WTC11 (cell line): ENCODE measurements at regions not wholly inside any gene's neighbourhood (a gene's known extent, or its start where the extent isn't known, plus 50 kb on each side); places are given as distances from the start of the nearest gene placed in this dataset.

ENCODE experiments used
- ATAC-seq: fragments of 200-7000 bp; cut with Tn5 transposase; 2 replicates; pipeline ENCODE4 v1.10.0; 2021; ENCODE audit warnings: mild to moderate bottlenecking, moderate library complexity
- CTCF ChIA-PET: fragments of 300-600 bp; sonication (Branson Sonifier 250); formaldehyde crosslinking; loops from one replicate; lab custom pipeline; 2021; ENCODE audit warnings: antibody characterized with exemption; lab: Charles Lee
- POLR2A ChIA-PET: fragments of 350-600 bp; sonication (Branson Sonifier 250); formaldehyde crosslinking; loops from one replicate; lab custom pipeline; 2021; ENCODE audit warnings: antibody characterized with exemption; lab: Charles Lee
- DNase-seq: peaks from one replicate; pipeline ENCODE4 v3.0.0; 2021; ENCODE audit warnings: low spot score
- H3K27ac Mint-ChIP-seq: 2 replicates; pipeline ENCODE4 v1.8.0; 2021; ENCODE audit warnings: mixed read lengths
- H3K27me3 Mint-ChIP-seq: 2 replicates; pipeline ENCODE4 v1.8.0; 2021; ENCODE audit warnings: low read depth, mild to moderate bottlenecking, moderate library complexity, mixed read lengths
- H3K36me3 Mint-ChIP-seq: 2 replicates; pipeline ENCODE4 v1.8.0; 2021; ENCODE audit warnings: mixed read lengths
- H3K4me1 Mint-ChIP-seq: 2 replicates; pipeline ENCODE4 v1.8.0; 2022; ENCODE audit warnings: mixed read lengths
- H3K4me3 Mint-ChIP-seq: 2 replicates; pipeline ENCODE4 v1.8.0; 2021; ENCODE audit warnings: mild to moderate bottlenecking, moderate library complexity, mixed read lengths
- H3K9me3 Mint-ChIP-seq: 2 replicates; pipeline ENCODE4 v1.8.0; 2021; ENCODE audit warnings: mixed read lengths
- CREB1 ChIP-seq: sonication (generic); formaldehyde crosslinking; IDR thresholded peaks from 2 replicates; pipeline ENCODE4 v1.8.0; 2023; ENCODE audit warnings: mild to moderate bottlenecking, missing genetic modification reagents
- ELF4 ChIP-seq: sonication (generic); formaldehyde crosslinking; IDR thresholded peaks from 2 replicates; pipeline ENCODE4 v1.8.1; 2022; ENCODE audit warnings: low read depth, mild to moderate bottlenecking, moderate library complexity, missing genetic modification reagents
- HMGA2 ChIP-seq: fragments of 250-450 bp; sonication (Bioruptor Pico); IDR thresholded peaks from 2 replicates; pipeline ENCODE4 v1.4.0; 2021; ENCODE audit warnings: mild to moderate bottlenecking, moderate library complexity
- JAZF1 ChIP-seq: fragments of 250-450 bp; sonication (Bioruptor Pico); IDR thresholded peaks from 2 replicates; pipeline ENCODE4 v1.9.0; 2021; ENCODE audit warnings: moderate library complexity, mild to moderate bottlenecking, inconsistent platforms
- MYBL2 ChIP-seq: sonication (generic); formaldehyde crosslinking; IDR thresholded peaks from 2 replicates; pipeline ENCODE4 v1.8.1; 2023; ENCODE audit warnings: mild to moderate bottlenecking, moderate library complexity, missing genetic modification reagents
- OVOL2 ChIP-seq: fragments of 250-450 bp; sonication (Bioruptor Pico); IDR thresholded peaks from 2 replicates; pipeline ENCODE4 v1.9.0; 2021; ENCODE audit warnings: mild to moderate bottlenecking, borderline replicate concordance
- SMAD3 ChIP-seq: sonication (generic); formaldehyde crosslinking; IDR thresholded peaks from 2 replicates; pipeline ENCODE4 v1.8.0; 2022; ENCODE audit warnings: missing genetic modification reagents, mild to moderate bottlenecking, borderline replicate concordance
- SP1 ChIP-seq: sonication (generic); formaldehyde crosslinking; conservative IDR thresholded peaks from 2 replicates; pipeline ENCODE4 v1.8.1; 2022; ENCODE audit warnings: missing genetic modification reagents
- TEAD1 ChIP-seq: sonication (generic); formaldehyde crosslinking; IDR thresholded peaks from 2 replicates; pipeline ENCODE4 v1.8.0; 2022; ENCODE audit warnings: mild to moderate bottlenecking, missing genetic modification reagents
- ZNF219 ChIP-seq: sonication (generic); formaldehyde crosslinking; IDR thresholded peaks from 2 replicates; pipeline ENCODE4 v1.8.0; 2023; ENCODE audit warnings: missing genetic modification reagents, mild to moderate bottlenecking, borderline replicate concordance
- TF ChIP-seq, protein P1 (sequence below): sonication (generic); formaldehyde crosslinking; IDR thresholded peaks from 2 replicates; pipeline ENCODE4 v1.8.1; 2023; ENCODE audit warnings: mild to moderate bottlenecking, missing genetic modification reagents, borderline replicate concordance
- TF ChIP-seq, protein P2 (sequence below): sonication (generic); formaldehyde crosslinking; IDR thresholded peaks from 2 replicates; pipeline ENCODE4 v1.8.1; 2023; ENCODE audit warnings: mild to moderate bottlenecking, missing genetic modification reagents, moderate library complexity
- TF ChIP-seq, protein P3 (sequence below): sonication (generic); formaldehyde crosslinking; conservative IDR thresholded peaks from 2 replicates; pipeline ENCODE4 v1.8.1; 2022; ENCODE audit warnings: mild to moderate bottlenecking, missing genetic modification reagents
- TF ChIP-seq, protein P4 (sequence below): sonication (generic); formaldehyde crosslinking; IDR thresholded peaks from 2 replicates; pipeline ENCODE4 v1.8.0; 2022; ENCODE audit warnings: mild to moderate bottlenecking, missing genetic modification reagents
- TF ChIP-seq, protein P5 (sequence below): fragments of 250-450 bp; sonication (Bioruptor Pico); conservative IDR thresholded peaks from 2 replicates; pipeline ENCODE4 v1.9.0; 2021; ENCODE audit warnings: mild to moderate bottlenecking
- TF ChIP-seq, protein P6 (sequence below): sonication (generic); formaldehyde crosslinking; IDR thresholded peaks from 2 replicates; pipeline ENCODE4 v1.8.1; 2023; ENCODE audit warnings: mild to moderate bottlenecking, moderate library complexity, missing genetic modification reagents
- TF ChIP-seq, protein P7 (sequence below): fragments of 250-450 bp; sonication (Bioruptor Pico); IDR thresholded peaks from 2 replicates; pipeline ENCODE4 v1.9.0; 2021; ENCODE audit warnings: moderate library complexity, mild to moderate bottlenecking, inconsistent platforms, borderline replicate concordance
- TF ChIP-seq, protein P8 (sequence below): sonication (generic); formaldehyde crosslinking; IDR thresholded peaks from 2 replicates; pipeline ENCODE4 v1.8.1; 2022; ENCODE audit warnings: mild to moderate bottlenecking, missing genetic modification reagents, moderate library complexity, borderline replicate concordance
- TF ChIP-seq, protein P9 (sequence below): sonication (generic); formaldehyde crosslinking; IDR thresholded peaks from 2 replicates; pipeline ENCODE4 v1.8.0; 2022; ENCODE audit warnings: mild to moderate bottlenecking, missing genetic modification reagents
- TF ChIP-seq, protein P10 (sequence below): fragments of 250-450 bp; sonication (Bioruptor Pico); IDR thresholded peaks from 2 replicates; pipeline ENCODE4 v1.8.0; 2021; ENCODE audit warnings: mild to moderate bottlenecking

DNA sequence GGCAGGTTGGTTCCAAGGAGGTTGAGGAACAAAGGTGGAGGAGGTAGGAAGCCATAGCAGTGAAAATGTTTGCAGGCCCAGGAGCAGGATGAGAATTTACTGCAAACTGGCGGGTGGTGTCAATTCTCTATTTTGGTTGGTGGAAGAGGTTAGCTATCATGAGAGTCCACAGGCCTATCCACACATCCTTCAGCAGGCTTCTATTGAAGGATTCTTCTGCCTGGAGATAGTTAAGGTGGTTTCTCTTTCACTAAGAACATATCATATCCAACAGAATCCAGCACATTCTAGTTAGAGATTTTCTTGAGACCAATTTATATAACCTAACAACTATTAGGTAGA, 68.9 kb upstream of the DYRK2 start:
- Mint-ChIP-seq H3K4me1 (no peaks in the 10 kb centered on the region), H3K27me3 (no peaks in the 10 kb centered on the region), H3K27ac (no peak overlapping the region), H3K4me3 (no peak overlapping the region), H3K36me3 (no peaks in the 10 kb centered on the region), H3K9me3 (peaks cover 8% of the 10 kb centered on the region; the same call in 1 of the 2 replicates)
- TF ChIP-seq, protein P1, sequence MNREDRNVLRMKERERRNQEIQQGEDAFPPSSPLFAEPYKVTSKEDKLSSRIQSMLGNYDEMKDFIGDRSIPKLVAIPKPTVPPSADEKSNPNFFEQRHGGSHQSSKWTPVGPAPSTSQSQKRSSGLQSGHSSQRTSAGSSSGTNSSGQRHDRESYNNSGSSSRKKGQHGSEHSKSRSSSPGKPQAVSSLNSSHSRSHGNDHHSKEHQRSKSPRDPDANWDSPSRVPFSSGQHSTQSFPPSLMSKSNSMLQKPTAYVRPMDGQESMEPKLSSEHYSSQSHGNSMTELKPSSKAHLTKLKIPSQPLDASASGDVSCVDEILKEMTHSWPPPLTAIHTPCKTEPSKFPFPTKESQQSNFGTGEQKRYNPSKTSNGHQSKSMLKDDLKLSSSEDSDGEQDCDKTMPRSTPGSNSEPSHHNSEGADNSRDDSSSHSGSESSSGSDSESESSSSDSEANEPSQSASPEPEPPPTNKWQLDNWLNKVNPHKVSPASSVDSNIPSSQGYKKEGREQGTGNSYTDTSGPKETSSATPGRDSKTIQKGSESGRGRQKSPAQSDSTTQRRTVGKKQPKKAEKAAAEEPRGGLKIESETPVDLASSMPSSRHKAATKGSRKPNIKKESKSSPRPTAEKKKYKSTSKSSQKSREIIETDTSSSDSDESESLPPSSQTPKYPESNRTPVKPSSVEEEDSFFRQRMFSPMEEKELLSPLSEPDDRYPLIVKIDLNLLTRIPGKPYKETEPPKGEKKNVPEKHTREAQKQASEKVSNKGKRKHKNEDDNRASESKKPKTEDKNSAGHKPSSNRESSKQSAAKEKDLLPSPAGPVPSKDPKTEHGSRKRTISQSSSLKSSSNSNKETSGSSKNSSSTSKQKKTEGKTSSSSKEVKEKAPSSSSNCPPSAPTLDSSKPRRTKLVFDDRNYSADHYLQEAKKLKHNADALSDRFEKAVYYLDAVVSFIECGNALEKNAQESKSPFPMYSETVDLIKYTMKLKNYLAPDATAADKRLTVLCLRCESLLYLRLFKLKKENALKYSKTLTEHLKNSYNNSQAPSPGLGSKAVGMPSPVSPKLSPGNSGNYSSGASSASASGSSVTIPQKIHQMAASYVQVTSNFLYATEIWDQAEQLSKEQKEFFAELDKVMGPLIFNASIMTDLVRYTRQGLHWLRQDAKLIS (CRISPR knock-in tag): no peak
- TF ChIP-seq, protein P2, sequence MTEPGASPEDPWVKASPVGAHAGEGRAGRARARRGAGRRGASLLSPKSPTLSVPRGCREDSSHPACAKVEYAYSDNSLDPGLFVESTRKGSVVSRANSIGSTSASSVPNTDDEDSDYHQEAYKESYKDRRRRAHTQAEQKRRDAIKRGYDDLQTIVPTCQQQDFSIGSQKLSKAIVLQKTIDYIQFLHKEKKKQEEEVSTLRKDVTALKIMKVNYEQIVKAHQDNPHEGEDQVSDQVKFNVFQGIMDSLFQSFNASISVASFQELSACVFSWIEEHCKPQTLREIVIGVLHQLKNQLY (CRISPR knock-in tag): no peak
- TF ChIP-seq ELF4 (CRISPR knock-in tag): no peak
- DNase-seq (no peak), ATAC-seq (no peak)
- CTCF ChIA-PET: no interaction called here
- POLR2A ChIA-PET: no interaction called here

DNA sequence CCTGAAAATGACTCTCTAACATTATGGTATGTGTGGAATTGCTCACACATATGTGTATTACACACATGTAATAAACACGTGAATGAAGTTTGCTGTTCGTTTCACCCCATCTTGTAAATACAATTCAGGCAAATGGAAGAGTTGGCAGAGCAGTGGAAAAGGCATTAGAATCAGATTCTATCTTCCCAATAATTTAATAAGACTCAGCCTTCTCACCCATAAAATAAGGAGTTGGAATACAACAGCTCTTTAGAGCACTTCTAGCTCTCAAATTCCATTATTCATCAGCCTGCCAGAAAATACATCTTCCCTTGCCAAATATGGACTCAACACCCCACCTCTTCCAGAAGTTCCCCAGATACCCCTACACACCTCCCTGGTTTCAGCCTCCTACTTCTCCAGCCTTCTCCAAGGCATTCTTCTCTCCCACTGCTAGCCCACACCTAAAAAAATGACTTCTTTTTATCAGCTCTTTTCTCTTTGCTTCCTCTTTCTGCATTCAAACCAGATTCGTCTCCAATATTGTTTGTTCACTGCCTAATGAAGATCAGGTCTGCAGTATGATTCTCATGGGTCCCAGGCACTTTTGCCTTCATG, 66.2 kb upstream of the DYRK2 start:
- Mint-ChIP-seq H3K9me3 (peaks cover 8% of the 10 kb centered on the region; the same call in 1 of the 2 replicates), H3K4me3 (no peak overlapping the region), H3K4me1 (peaks cover 5% of the 10 kb centered on the region; the same call in 1 of the 2 replicates), H3K27me3 (no peaks in the 10 kb centered on the region), H3K27ac (no peak overlapping the region), H3K36me3 (no peaks in the 10 kb centered on the region)
- no peak for TF ChIP-seq TEAD1 (CRISPR knock-in tag)
- TF ChIP-seq, protein P3, sequence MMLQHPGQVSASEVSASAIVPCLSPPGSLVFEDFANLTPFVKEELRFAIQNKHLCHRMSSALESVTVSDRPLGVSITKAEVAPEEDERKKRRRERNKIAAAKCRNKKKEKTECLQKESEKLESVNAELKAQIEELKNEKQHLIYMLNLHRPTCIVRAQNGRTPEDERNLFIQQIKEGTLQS (CRISPR knock-in tag): no peak
- TF ChIP-seq, protein P4, sequence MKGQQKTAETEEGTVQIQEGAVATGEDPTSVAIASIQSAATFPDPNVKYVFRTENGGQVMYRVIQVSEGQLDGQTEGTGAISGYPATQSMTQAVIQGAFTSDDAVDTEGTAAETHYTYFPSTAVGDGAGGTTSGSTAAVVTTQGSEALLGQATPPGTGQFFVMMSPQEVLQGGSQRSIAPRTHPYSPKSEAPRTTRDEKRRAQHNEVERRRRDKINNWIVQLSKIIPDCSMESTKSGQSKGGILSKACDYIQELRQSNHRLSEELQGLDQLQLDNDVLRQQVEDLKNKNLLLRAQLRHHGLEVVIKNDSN: no peak
- no peak for TF ChIP-seq SP1 (CRISPR knock-in tag)
- TF ChIP-seq, protein P5, sequence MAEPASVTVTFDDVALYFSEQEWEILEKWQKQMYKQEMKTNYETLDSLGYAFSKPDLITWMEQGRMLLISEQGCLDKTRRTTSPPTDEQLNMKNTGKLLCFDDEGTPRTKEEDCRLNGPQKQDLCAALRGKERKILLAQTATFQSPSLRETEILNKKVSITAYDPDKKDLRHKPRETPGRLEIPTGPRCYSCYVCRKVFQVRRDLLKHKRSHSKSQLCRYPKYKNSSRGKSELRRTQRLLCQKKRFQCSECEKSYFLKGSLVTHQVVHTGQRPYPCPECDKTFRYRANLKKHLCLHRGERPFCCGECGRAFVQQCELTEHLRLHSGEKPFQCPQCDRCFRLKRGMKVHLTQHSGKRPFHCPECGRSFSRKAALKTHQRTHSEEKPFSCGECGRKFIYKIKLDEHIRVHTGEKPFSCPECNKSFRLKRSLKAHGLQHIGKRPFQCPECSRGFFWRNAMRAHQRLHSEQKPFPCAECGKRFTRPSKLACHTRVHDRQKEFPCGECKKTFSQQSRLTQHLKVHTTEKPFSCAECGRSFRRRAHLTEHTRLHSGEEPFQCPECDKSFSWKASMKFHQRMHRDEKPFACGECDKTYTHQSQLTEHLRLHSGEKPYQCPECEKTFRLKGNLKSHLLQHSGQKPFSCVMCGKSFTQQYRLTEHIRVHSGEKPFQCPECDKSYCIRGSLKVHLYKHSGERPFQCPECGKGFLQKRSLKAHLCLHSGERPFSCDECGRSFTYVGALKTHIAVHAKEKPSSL: no peak
- no peak for TF ChIP-seq JAZF1 (CRISPR knock-in tag)
- TF ChIP-seq, protein P6, sequence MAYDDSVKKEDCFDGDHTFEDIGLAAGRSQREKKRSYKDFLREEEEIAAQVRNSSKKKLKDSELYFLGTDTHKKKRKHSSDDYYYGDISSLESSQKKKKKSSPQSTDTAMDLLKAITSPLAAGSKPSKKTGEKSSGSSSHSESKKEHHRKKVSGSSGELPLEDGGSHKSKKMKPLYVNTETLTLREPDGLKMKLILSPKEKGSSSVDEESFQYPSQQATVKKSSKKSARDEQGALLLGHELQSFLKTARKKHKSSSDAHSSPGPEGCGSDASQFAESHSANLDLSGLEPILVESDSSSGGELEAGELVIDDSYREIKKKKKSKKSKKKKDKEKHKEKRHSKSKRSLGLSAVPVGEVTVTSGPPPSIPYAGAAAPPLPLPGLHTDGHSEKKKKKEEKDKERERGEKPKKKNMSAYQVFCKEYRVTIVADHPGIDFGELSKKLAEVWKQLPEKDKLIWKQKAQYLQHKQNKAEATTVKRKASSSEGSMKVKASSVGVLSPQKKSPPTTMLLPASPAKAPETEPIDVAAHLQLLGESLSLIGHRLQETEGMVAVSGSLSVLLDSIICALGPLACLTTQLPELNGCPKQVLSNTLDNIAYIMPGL (CRISPR knock-in tag): no peak
- TF ChIP-seq OVOL2 (CRISPR knock-in tag): no peak
- TF ChIP-seq, protein P7, sequence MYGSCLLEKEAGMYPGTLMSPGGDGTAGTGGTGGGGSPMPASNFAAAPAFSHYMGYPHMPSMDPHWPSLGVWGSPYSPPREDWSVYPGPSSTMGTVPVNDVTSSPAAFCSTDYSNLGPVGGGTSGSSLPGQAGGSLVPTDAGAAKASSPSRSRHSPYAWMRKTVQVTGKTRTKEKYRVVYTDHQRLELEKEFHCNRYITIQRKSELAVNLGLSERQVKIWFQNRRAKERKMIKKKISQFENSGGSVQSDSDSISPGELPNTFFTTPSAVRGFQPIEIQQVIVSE: no peak
- TF ChIP-seq, protein P8, sequence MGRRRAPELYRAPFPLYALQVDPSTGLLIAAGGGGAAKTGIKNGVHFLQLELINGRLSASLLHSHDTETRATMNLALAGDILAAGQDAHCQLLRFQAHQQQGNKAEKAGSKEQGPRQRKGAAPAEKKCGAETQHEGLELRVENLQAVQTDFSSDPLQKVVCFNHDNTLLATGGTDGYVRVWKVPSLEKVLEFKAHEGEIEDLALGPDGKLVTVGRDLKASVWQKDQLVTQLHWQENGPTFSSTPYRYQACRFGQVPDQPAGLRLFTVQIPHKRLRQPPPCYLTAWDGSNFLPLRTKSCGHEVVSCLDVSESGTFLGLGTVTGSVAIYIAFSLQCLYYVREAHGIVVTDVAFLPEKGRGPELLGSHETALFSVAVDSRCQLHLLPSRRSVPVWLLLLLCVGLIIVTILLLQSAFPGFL (CRISPR knock-in tag): no peak
- TF ChIP-seq, protein P9, sequence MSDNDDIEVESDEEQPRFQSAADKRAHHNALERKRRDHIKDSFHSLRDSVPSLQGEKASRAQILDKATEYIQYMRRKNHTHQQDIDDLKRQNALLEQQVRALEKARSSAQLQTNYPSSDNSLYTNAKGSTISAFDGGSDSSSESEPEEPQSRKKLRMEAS: no peak
- TF ChIP-seq SMAD3 (CRISPR knock-in tag): no peak
- TF ChIP-seq HMGA2 (CRISPR knock-in tag): no peak
- no peak for TF ChIP-seq MYBL2
- TF ChIP-seq, protein P10, sequence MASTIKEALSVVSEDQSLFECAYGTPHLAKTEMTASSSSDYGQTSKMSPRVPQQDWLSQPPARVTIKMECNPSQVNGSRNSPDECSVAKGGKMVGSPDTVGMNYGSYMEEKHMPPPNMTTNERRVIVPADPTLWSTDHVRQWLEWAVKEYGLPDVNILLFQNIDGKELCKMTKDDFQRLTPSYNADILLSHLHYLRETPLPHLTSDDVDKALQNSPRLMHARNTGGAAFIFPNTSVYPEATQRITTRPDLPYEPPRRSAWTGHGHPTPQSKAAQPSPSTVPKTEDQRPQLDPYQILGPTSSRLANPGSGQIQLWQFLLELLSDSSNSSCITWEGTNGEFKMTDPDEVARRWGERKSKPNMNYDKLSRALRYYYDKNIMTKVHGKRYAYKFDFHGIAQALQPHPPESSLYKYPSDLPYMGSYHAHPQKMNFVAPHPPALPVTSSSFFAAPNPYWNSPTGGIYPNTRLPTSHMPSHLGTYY (CRISPR knock-in tag): no peak
- TF ChIP-seq CREB1 (CRISPR knock-in tag): no peak
- no peak for TF ChIP-seq ZNF219 (CRISPR knock-in tag)
- CTCF ChIA-PET: interaction anchor here (0.6 kb wide), 1 partner anchor 226 kb away, joined by 3 read pairs; no protein-coding TSS in a partner anchor
- DNase-seq (no peak), ATAC-seq (no peak)
- POLR2A ChIA-PET: no interaction called here
